GM06990 (cell line): ENCODE measurements at regions not wholly inside any gene's neighbourhood (a gene's known extent, or its start where the extent isn't known, plus 50 kb on each side); places are given as distances from the start of the nearest gene placed in this dataset.

Experiments
- DNase-seq: peaks from one replicate; pipeline ENCODE4 v3.0.0-alpha.2; 2011; ENCODE audit not compliant: insufficient read length; ENCODE audit errors: extremely low read depth
- H3K27me3 ChIP-seq: replicated peaks from 2 replicates; pipeline ENCODE4 v1.6.0; 2011; ENCODE audit warnings: low read length; ENCODE audit not compliant: control insufficient read depth, insufficient read depth
- H3K36me3 ChIP-seq: 2 replicates; pipeline ENCODE4 v1.5.1; 2011; ENCODE audit warnings: low read length; ENCODE audit not compliant: control insufficient read depth, insufficient read depth
- H3K4me3 ChIP-seq: replicated peaks from 2 replicates; pipeline ENCODE4 v1.5.1; 2011; ENCODE audit warnings: low read depth, mild to moderate bottlenecking, control low read depth, low read length
- CTCF ChIP-seq: IDR thresholded peaks from 2 replicates; pipeline ENCODE4 v1.5.1; 2011; ENCODE audit warnings: low read length, control low read depth, mild to moderate bottlenecking, inconsistent platforms; ENCODE audit not compliant: insufficient read depth, poor library complexity, severe bottlenecking

- no peak for DNase-seq
- H3K36me3 ChIP-seq, result no peaks in the 10 kb centered on the region
- H3K27me3 ChIP-seq, result no peaks in the 10 kb centered on the region
- H3K4me3 ChIP-seq, result no peak overlapping the region
- no peak for TF ChIP-seq CTCF
Observed at GRCh38 chr2:217307023-217307422, 447.2 kb upstream of the TNP1 start.

- no peak for DNase-seq
- no peaks in the 10 kb centered on the region for H3K36me3 ChIP-seq
- no peak overlapping the region for H3K4me3 ChIP-seq
- no peaks in the 10 kb centered on the region for H3K27me3 ChIP-seq
- no peak for TF ChIP-seq CTCF
Observed at GRCh38 chr2:217305882-217306281, 446.0 kb upstream of the TNP1 start.

GRCh38 chr2:217304582-217304981 lies 444.7 kb upstream of the TNP1 start:
- no peak for TF ChIP-seq CTCF
- Histone ChIP-seq H3K27me3 (no peaks in the 10 kb centered on the region), H3K4me3 (no peak overlapping the region), H3K36me3 (no peaks in the 10 kb centered on the region)
- no peak for DNase-seq

GRCh38 chr2:217302856-217303255 lies 443.0 kb upstream of the TNP1 start:
- H3K4me3 ChIP-seq, result no peak overlapping the region
- no peaks in the 10 kb centered on the region for H3K27me3 ChIP-seq
- no peak for TF ChIP-seq CTCF
- DNase-seq, result no peak
- no peaks in the 10 kb centered on the region for H3K36me3 ChIP-seq

- Histone ChIP-seq H3K27me3 (no peaks in the 10 kb centered on the region), H3K4me3 (no peak overlapping the region), H3K36me3 (no peaks in the 10 kb centered on the region)
- TF ChIP-seq CTCF, result no peak
- DNase-seq, result no peak
Observed at GRCh38 chr2:217301142-217301925, 441.5 kb upstream of the TNP1 start.
